Prostate gland (tissue), 2 donors: ENCODE measurements at regions not wholly inside any gene's neighbourhood (a gene's known extent, or its start where the extent isn't known, plus 50 kb on each side); places are given as distances from the start of the nearest gene placed in this dataset.

Experiments used
- POLR2A ChIP-seq: fragments of 450-650 bp; IDR thresholded peaks from one replicate; pipeline ENCODE4 v1.6.1; 2016; ENCODE audit warnings: antibody characterized with exemption, mild to moderate bottlenecking
- POLR2AphosphoS5 ChIP-seq: sonication (generic); formaldehyde crosslinking; IDR thresholded peaks from one replicate; pipeline ENCODE4 v1.6.1; 2017; ENCODE audit warnings: antibody characterized with exemption
- TF ChIP-seq, protein P1 (sequence below), 4 experiments: fragments of 200-600 bp in 2 of 4; fragments of 450-650 bp in 2 of 4; sonication (generic) in 2 of 4; IDR thresholded peaks; 1 replicate in 3 of 4; 2 replicates in 1 of 4; pipeline ENCODE4 v1.5.1; 2016 to 2019; ENCODE audit warnings: antibody characterized with exemption in 4 of 4, mild to moderate bottlenecking in 2 of 4, moderate library complexity in 2 of 4

DNA sequence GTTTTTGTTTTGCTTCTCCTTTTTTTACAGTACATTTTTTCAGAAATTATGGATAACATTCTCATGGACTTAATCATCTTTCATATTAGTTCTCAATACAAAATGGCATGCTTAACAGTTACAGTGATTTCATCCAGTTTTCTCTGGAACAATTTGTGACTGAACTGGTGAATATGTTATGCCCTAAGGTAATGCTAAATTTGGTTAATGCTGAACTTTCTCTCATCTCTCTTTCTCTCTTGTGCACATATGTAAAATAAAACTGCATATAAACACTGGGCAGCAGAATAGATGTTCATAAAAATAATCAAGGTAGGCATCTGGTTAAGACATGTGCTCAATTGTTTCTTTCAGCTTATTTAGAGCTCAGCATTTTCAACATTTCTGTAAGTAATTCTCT is 196.3 kb upstream of the TMEFF2 start:
- TF ChIP-seq, protein P1, sequence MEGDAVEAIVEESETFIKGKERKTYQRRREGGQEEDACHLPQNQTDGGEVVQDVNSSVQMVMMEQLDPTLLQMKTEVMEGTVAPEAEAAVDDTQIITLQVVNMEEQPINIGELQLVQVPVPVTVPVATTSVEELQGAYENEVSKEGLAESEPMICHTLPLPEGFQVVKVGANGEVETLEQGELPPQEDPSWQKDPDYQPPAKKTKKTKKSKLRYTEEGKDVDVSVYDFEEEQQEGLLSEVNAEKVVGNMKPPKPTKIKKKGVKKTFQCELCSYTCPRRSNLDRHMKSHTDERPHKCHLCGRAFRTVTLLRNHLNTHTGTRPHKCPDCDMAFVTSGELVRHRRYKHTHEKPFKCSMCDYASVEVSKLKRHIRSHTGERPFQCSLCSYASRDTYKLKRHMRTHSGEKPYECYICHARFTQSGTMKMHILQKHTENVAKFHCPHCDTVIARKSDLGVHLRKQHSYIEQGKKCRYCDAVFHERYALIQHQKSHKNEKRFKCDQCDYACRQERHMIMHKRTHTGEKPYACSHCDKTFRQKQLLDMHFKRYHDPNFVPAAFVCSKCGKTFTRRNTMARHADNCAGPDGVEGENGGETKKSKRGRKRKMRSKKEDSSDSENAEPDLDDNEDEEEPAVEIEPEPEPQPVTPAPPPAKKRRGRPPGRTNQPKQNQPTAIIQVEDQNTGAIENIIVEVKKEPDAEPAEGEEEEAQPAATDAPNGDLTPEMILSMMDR (IDR thresholded peaks at IDR 0.05): no peak
- TF ChIP-seq POLR2A (no peak), POLR2AphosphoS5 (no peak)
